HG03064 (cell line): ENCODE measurements at regions not wholly inside any gene's neighbourhood (a gene's known extent, or its start where the extent isn't known, plus 50 kb on each side); places are given as distances from the start of the nearest gene placed in this dataset.

Experiments
- ATAC-seq: cut with Tn5 transposase; IDR thresholded peaks from one replicate; pipeline ENCODE4 v1.9.1; 2021; ENCODE audit warnings: low read depth; ENCODE audit not compliant: unreplicated experiment

GRCh38 chr9:90001747-90002146, 396.9 kb downstream of the GADD45G start:
- no peak for ATAC-seq

DNA sequence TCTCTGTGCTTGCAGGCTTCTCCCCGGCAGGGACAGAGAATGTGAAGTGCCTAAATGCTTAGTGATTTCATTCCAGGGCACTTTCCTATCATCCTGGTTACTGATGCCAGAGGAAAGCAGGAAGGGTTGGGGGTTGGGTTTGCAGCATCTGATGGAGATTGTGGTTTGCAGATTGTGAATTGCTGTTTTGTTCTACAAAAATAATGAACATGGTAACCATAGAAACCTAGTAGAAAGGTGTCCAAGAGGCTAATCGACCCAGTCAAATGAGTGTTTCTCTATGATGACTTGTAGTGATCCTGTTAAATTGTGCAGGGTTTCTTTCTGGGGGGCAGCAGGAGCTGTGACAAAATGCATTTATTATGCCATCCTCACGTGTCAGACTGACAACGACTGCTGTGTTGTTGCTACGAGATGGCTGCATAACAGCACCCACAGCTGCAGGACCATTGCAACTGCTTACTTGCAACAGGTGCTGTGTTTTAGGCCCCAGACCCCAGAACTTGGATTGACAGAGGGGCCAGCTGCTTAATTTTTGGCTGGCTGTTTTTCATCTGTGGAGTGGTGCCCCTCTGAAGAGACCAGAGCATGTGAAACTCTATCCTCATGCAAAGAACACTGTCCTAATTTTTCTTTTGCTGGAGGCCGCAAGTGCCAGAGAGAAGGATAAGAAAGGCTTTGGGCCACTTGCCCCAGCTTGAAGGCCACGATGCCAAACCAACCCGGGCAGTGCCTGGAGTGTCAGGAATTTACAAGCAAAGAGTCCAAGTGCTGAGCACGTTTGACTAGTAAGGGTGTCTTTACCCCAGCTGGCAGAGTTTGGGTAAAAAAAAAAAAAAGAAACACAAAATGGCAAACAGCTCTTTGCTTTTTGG, 397.8 kb downstream of the GADD45G start:
- no peak for ATAC-seq

DNA sequence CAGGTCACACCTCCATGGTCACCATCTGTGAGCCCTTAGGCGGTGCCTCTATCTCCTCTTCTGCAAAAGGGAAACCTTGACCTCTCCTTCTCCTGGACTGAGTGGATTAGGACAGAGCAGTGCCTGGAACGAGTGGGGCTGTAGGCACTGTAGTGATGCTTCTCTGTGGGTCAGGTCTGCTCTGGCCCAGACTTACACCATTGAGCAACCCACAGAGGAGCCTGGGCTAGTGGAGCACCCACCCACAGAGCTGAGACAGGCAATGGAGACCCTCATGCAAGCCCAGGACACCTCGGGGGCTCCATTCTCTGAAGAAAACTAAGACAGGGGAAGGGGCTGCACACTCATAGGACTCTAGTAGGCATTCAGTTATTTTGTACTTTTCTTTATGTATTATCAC, 400.6 kb downstream of the GADD45G start:
- ATAC-seq: no peak

DNA sequence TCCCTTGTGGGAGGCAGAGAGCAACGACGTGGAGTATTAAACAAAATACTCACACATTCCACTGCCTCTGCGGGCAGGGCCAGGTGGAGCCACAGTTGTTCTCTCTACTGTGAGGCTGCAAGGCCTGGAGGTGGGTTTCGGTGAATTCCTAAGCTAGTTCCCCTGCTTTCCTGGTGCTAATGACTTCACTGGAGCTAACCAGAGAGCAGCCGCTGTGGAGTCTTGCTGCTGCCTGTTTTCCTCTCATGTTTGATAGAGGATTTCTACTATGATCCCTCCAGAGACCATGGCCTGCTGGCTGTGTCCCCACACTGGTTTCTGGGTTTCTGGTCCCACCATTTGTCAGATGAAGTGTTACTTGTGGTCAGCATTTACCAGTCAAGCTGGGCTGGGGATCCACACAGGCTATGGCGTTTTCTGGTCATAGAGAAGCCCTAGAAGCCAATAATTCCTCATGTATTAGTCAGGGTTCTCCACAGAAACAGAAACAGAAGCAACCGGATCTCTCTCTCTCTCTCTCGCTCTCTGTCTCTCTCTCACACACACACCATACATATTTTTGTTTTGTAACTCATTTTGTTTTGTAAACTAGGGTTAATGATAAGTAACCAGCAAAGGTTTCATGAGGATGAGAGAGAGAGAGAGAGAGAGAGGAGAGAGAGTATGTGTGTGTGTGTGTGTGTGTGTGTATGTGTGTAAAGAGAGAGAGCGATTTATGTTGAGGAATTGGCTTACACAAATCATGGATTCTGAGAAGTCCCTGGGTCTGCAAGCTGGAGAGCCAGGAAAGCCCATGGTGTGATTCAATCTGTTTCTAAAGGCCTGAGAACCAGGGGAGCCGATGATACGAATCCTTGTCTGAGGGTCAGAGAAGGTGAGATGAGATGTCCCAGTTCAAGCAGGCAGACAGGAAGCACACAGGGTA, 403.0 kb downstream of the GADD45G start:
- ATAC-seq: no peak

GRCh38 chr9:90009447-90009846, 404.6 kb downstream of the GADD45G start:
- peak; percentile 57 for ATAC-seq

- ATAC-seq: no peak
Observed at GRCh38 chr9:90010793-90011192, 406.0 kb downstream of the GADD45G start.

- no peak for ATAC-seq
Observed at GRCh38 chr9:90012949-90013348, 408.1 kb downstream of the GADD45G start.

- ATAC-seq: no peak
Observed at GRCh38 chr9:90013778-90014177, 409.0 kb downstream of the GADD45G start.

- ATAC-seq: no peak
Observed at GRCh38 chr9:90014421-90014820, 409.6 kb downstream of the GADD45G start.

GRCh38 chr9:90016272-90016671, 411.5 kb downstream of the GADD45G start:
- ATAC-seq: no peak

DNA sequence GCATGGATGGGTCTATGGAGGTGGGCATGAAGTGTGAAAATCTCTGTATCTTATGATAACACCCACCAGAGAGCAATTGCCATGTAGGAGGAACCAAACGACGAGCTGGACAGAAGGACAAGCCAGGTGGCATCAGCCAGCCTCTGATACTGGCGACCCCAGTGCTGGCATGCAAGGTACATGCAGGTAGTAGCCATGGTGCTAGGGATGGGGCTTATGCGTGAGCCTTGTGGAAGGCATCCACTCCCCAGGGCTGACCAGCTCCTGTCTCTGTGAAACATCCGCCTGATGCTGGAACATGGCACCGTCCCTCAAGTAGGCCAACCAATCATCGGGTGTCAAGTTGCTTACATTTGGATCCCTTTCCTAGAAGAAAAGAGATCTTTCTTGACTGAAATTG, 412.9 kb downstream of the GADD45G start:
- no peak for ATAC-seq

DNA sequence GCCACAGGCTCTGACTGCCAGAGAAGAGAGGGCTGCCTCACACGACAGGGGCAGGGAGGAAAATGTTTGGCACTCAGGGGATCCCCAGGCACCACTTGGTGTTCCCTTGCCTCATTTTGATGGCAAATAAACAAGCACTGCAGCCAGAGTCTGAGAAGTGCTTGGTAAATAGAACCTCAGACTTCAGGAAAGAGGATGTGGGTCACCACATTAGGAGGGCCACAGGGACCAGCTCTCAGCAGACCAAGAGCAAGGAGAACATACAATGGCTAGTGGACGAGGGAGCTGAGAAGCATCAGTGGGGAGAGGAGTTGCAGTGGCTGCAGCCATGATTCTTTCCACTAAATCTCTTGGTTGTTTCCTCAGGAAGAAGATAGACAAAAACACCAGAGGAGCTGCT, 413.9 kb downstream of the GADD45G start:
- ATAC-seq: no peak

DNA sequence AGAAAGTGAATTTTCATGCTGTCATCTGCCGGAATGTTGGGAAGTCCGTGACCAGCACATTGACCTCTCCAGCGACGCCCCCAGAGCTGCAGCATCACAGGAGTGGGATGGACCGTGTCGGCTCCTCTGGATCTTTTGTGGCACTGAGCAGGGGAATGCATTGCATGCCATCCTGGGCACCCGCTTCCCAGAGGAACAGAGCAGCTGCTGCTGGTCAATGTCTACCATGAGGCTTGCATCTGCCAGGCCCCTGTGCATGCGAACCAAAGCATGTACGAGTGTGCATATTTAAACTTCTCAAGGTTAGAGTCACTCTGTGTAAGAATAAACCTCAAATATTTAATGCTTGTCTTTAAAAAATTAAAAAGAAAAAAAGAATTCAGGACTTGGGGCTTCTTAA, 414.8 kb downstream of the GADD45G start:
- no peak for ATAC-seq

DNA sequence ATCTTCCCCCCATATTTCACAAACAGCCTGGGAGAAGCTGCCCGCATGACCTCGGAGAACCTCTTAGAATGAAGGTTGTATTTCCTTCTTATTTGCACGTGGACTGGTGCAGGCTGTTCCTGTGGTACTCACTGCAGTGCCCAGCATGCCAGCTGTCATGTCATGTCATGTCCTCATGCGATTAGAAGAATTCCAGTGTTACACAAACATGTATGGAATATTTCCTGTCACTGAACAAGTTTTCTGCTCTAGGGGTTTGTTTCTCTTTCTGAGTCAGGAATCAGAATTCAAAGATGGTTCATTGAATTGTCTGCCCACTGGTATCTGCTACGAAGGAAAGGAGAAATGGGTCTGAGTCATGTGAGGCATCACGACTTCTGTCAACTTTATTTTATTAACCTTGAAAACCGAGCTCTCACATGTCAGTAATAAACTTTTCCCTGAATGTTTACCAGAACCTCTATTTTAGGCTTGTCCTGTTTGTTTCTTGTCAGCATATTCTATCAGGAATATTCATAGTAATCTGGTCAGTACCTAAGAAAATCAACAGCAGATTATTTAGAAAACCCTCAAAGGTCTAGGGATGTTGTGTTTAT, 415.6 kb downstream of the GADD45G start:
- ATAC-seq: no peak

- no peak for ATAC-seq
Observed at GRCh38 chr9:90021216-90021906, 416.5 kb downstream of the GADD45G start.

GRCh38 chr9:90022474-90022873, 417.7 kb downstream of the GADD45G start:
- no peak for ATAC-seq

- ATAC-seq: no peak
Observed at GRCh38 chr9:90023861-90024260, 419.0 kb downstream of the GADD45G start.

DNA sequence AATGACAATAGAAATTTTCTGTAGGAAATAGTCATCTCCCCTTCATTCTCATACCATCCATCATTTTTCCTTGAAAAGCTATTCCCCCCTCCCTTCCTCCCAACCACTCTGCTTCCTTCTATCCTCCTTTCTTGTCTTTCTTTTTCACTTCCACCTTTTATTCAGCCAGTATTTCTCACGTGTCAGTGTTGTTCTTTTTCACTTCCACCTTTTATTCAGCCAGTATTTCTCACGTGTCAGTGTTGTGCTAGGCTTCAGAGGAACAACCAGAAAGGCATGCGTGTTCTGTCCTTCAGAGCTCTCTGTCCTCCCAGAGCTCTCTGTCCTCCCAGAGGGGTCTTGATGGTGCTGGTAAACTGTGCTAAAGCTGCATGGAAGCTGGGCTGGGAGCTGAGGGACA, 419.6 kb downstream of the GADD45G start:
- ATAC-seq: no peak

DNA sequence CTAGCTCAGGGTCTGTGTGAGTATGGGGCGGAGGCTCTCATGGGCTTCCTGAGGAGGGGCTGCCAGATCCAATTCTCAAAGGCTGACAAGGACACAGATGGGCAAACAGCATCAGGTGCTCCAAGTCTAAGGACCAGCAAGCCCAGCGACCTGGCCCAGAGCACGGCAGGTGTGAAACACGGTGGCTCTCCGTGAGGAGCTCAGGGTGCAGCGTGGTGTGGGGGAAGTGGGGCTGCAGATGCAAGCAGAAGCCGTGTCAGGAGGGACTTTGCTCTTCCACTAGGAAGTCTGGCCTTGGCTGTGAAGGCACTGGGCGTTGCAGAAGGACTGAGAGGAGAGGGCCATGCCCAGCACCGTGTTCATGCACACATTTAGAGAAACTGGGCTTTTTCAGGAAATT, 420.0 kb downstream of the GADD45G start:
- no peak for ATAC-seq

- ATAC-seq: no peak
Observed at GRCh38 chr9:90025816-90026215, 421.0 kb downstream of the GADD45G start.
